ENCODE measurements at regions not wholly inside any gene's neighbourhood (a gene's known extent, or its start where the extent isn't known, plus 50 kb on each side); places are given as distances from the start of the nearest gene placed in this dataset.

GRCh38 chr5:3281366-3281765 is 314.3 kb upstream of the IRX1 start:
- no peaks in the 10 kb centered on the region for H3K27me3 ChIP-seq (ENCODE audit: control insufficient read depth, insufficient read depth, low read length)
- ChIA-PET POLR2A (no interaction called here), CTCF (no interaction called here)
- no peak for TF ChIP-seq CTCF (IDR thresholded peaks at IDR 0.05; ENCODE audit: insufficient read depth, low read depth, low read length)
- H3K4me3 ChIP-seq (ENCODE audit: low read depth, low read length): no peak overlapping the region
- H3K36me3 ChIP-seq (ENCODE audit: control insufficient read depth, insufficient read depth, low read length): no peaks in the 10 kb centered on the region
- no peak for DNase-seq (ENCODE audit: low read depth)

- no peaks in the 10 kb centered on the region for H3K36me3 ChIP-seq (ENCODE audit: control insufficient read depth, insufficient read depth, low read length)
- no peak for DNase-seq (ENCODE audit: low read depth)
- ChIA-PET CTCF (no interaction called here), POLR2A (no interaction called here)
- no peaks in the 10 kb centered on the region for H3K27me3 ChIP-seq (ENCODE audit: control insufficient read depth, insufficient read depth, low read length)
- no peak for TF ChIP-seq CTCF (IDR thresholded peaks at IDR 0.05; ENCODE audit: insufficient read depth, low read depth, low read length)
- no peak overlapping the region for H3K4me3 ChIP-seq (ENCODE audit: low read depth, low read length)
Observed at GRCh38 chr5:3278643-3279042, 317.0 kb upstream of the IRX1 start.

GRCh38 chr5:3277590-3278196 is 317.9 kb upstream of the IRX1 start:
- Histone ChIP-seq H3K27me3 (ENCODE audit: control insufficient read depth, insufficient read depth, low read length) (no peaks in the 10 kb centered on the region), H3K36me3 (ENCODE audit: control insufficient read depth, insufficient read depth, low read length) (no peaks in the 10 kb centered on the region), H3K4me3 (ENCODE audit: low read depth, low read length) (no peak overlapping the region)
- DNase-seq (ENCODE audit: low read depth): no peak
- ChIA-PET POLR2A (no interaction called here), CTCF (no interaction called here)
- no peak for TF ChIP-seq CTCF (IDR thresholded peaks at IDR 0.05; ENCODE audit: insufficient read depth, low read depth, low read length)

GRCh38 chr5:3276896-3277295 is 318.7 kb upstream of the IRX1 start:
- Histone ChIP-seq H3K36me3 (ENCODE audit: control insufficient read depth, insufficient read depth, low read length) (no peaks in the 10 kb centered on the region), H3K27me3 (ENCODE audit: control insufficient read depth, insufficient read depth, low read length) (no peaks in the 10 kb centered on the region), H3K4me3 (ENCODE audit: low read depth, low read length) (no peak overlapping the region)
- TF ChIP-seq CTCF (IDR thresholded peaks at IDR 0.05; ENCODE audit: insufficient read depth, low read depth, low read length): no peak
- ChIA-PET CTCF (no interaction called here), POLR2A (no interaction called here)
- DNase-seq (ENCODE audit: low read depth): no peak

GRCh38 chr5:3269395-3270169 is 326.1 kb upstream of the IRX1 start:
- TF ChIP-seq CTCF (IDR thresholded peaks at IDR 0.05; ENCODE audit: insufficient read depth, low read depth, low read length): no peak
- H3K4me3 ChIP-seq (ENCODE audit: low read depth, low read length): no peak overlapping the region
- H3K36me3 ChIP-seq (ENCODE audit: control insufficient read depth, insufficient read depth, low read length): no peaks in the 10 kb centered on the region
- CTCF ChIA-PET: no interaction called here
- no peak for DNase-seq (ENCODE audit: low read depth)
- POLR2A ChIA-PET: no interaction called here
- no peaks in the 10 kb centered on the region for H3K27me3 ChIP-seq (ENCODE audit: control insufficient read depth, insufficient read depth, low read length)
